ENCODE measurements at regions not wholly inside any gene's neighbourhood (a gene's known extent, or its start where the extent isn't known, plus 50 kb on each side); places are given as distances from the start of the nearest gene placed in this dataset.

DNA sequence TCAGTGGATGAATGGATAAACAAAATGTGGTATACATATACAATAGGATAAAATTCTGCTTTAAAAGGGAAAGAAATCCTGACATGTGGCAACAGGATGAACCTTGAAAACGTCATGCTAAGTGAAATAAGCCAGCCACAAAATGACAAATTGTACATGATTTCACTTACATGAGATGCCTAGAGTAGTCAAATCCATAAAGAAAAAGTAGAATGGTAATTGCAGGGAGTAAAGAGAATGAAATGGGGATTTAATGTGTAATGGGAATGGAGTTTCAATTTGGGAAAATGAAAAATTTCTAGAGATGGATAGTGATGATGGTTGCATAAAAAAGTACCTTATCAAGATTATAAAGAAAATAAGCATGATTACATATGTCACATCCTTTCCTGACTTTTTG is 1489.2 kb upstream of the C9orf72 start:
- TF ChIP-seq, protein P1, sequence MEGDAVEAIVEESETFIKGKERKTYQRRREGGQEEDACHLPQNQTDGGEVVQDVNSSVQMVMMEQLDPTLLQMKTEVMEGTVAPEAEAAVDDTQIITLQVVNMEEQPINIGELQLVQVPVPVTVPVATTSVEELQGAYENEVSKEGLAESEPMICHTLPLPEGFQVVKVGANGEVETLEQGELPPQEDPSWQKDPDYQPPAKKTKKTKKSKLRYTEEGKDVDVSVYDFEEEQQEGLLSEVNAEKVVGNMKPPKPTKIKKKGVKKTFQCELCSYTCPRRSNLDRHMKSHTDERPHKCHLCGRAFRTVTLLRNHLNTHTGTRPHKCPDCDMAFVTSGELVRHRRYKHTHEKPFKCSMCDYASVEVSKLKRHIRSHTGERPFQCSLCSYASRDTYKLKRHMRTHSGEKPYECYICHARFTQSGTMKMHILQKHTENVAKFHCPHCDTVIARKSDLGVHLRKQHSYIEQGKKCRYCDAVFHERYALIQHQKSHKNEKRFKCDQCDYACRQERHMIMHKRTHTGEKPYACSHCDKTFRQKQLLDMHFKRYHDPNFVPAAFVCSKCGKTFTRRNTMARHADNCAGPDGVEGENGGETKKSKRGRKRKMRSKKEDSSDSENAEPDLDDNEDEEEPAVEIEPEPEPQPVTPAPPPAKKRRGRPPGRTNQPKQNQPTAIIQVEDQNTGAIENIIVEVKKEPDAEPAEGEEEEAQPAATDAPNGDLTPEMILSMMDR (IDR thresholded peaks at IDR 0.05): no peak
- no peak for TF ChIP-seq POLR2AphosphoS5 (IDR thresholded peaks at IDR 0.05)

Data from esophagus muscularis mucosa (tissue), 3 donors.